GM12875 (cell line): ENCODE measurements at regions not wholly inside any gene's neighbourhood (a gene's known extent, or its start where the extent isn't known, plus 50 kb on each side); places are given as distances from the start of the nearest gene placed in this dataset.

Experiments
- H3K4me3 ChIP-seq: one replicate; pipeline ENCODE4 v1.5.1; 2011; ENCODE audit warnings: low read depth, low read length, control low read depth
- CTCF ChIP-seq: IDR thresholded peaks from 2 replicates; pipeline ENCODE4 v1.5.1; 2011; ENCODE audit warnings: low read depth, mild to moderate bottlenecking, control low read depth, inconsistent platforms, low read length, moderate library complexity, borderline replicate concordance; ENCODE audit not compliant: insufficient read depth

GRCh38 chr14:61112506-61112905 is 131.5 kb downstream of the SLC38A6 start:
- H3K4me3 ChIP-seq, result no peak overlapping the region
- no peak for TF ChIP-seq CTCF

- no peak overlapping the region for H3K4me3 ChIP-seq
- TF ChIP-seq CTCF, result no peak
Measured at GRCh38 chr14:61111731-61112130, 130.7 kb downstream of the SLC38A6 start.

GRCh38 chr14:61111209-61111665 is 130.2 kb downstream of the SLC38A6 start:
- no peak overlapping the region for H3K4me3 ChIP-seq
- no peak for TF ChIP-seq CTCF

GRCh38 chr14:61110316-61111082 is 129.5 kb downstream of the SLC38A6 start:
- no peak for TF ChIP-seq CTCF
- no peak overlapping the region for H3K4me3 ChIP-seq

GRCh38 chr14:61109288-61109687 is 128.2 kb downstream of the SLC38A6 start:
- no peak for TF ChIP-seq CTCF
- no peak overlapping the region for H3K4me3 ChIP-seq

GRCh38 chr14:61108496-61109141 is 127.6 kb downstream of the SLC38A6 start:
- no peak overlapping the region for H3K4me3 ChIP-seq
- TF ChIP-seq CTCF, result no peak
